CD4-positive, alpha-beta T cell treated with Interleukin-4 for 1 hour (primary cell): ENCODE measurements at regions not wholly inside any gene's neighbourhood (a gene's known extent, or its start where the extent isn't known, plus 50 kb on each side); places are given as distances from the start of the nearest gene placed in this dataset.
"Not testable (repeated sequence)": the region's sequence is repeated elsewhere in the genome, so short reads cannot be mapped to it uniquely, and the experiment has no call there.

Source experiments
- DNase-seq, 2 donors: peaks; one replicate each; pipeline ENCODE4 v3.0.0-alpha.2; 2020 to 2022

DNA sequence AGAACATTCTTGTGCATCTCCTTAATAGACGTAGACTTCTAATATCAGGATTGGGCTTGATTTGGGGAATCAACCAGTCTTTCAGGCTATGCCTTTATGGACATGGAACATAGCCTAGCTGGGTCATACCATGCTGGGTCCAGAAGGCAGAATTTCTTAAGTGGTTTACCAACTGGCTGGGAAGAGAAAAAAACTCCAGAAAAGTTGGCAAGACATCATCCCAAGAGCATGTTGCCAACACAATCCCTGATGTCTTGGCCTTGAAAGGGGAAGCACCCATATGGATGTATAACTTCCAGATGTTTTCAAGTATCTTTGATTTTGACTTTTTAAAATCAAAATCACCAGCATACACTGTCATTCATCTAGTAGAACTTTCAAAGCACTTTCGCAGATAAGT lies 138.0 kb upstream of the FGF13 start:
- no peak for DNase-seq

DNA sequence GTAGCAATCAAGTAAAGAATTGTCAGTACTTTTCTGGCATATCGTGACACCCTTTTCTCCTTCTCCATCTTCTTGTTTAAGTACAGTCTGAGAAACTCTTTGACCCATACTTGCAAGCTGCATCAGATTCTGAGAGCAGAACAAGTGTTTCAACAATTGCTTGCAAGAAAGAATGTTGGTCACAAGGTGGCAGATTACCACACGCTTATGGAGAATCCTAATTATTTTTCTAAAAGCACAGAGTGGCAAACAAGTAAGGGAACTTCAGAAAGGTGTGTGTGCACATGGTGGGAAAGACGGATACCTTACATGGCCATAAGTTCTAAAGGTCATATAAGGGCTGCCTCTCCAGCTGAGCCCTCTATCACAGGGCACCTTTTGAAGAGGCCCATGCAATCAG lies 136.4 kb upstream of the FGF13 start:
- no peak for DNase-seq

DNA sequence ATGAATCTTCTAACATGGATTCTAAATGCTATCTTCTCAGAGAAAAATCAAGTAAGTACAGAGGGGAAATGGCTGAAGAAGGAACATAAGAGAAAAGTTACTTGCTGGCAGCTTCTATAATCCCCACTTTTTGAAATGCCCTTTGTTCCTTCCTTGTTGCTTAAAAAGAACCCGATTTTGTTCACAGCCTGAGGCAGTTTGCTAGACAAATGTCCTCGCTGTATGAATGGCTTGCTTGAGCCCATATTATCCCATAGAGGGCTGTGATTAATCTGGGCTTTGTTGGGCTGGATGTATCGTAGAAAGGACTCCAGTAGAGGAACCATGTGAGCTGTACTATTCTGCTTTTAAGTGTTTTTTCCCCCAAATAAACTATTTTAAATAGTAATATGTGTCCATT lies 134.3 kb upstream of the FGF13 start:
- no peak for DNase-seq

DNA sequence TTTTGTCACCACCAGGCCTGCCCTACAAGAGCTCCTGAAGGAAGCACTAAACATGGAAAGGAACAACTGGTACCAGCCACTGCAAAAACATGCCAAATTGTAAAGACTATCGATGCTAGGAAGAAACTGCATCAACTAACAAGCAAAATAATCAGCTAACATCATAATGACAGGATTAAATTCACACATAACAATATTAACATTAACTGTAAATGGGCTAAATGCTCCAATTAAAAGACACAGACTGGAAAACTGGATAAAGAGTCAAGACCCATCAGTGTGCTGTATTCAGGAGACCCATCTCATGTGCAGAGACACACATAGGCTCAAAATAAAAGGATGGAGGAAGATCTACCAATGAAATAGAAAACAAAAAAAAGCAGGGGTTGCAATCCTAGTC lies 95.9 kb upstream of the FGF13 start:
- DNase-seq: not testable (repeated sequence)

DNA sequence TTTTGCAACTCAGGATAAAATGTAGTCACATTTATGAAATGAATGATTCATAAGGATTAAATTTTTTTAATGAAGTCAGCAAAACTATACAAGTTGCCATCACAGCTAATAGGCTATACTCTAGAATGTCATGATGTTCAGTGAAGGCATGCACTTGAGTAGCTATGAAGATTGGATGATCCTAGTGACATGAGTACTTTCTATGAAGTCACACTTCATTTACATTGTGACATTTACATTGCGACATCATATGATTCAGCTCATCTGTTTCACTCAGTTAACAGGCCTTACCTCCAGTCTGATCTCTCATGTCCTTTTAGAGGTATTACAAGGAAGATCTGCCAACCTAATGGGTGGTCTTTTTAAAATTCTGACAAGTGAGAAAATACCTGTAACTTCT lies 82.7 kb upstream of the FGF13 start:
- no peak for DNase-seq

DNA sequence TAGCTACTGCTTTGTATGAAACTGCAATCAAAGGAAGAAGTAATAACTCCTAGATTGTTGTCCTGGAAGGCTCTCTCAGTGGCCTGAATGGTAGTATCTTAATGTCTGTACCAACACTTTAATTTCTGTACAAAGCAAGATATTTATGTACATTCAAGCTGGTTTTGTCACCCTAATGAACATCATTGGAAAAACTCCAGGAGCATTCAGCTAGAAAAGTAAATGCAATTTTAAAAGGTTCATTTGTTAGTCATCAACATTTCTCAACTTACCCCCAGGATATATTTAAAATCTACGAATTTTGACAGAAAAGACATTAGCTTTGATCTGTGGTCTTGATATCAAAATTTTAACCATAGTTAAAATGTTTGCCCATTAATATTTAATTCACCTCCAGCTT lies 80.0 kb upstream of the FGF13 start:
- DNase-seq: no peak

DNA sequence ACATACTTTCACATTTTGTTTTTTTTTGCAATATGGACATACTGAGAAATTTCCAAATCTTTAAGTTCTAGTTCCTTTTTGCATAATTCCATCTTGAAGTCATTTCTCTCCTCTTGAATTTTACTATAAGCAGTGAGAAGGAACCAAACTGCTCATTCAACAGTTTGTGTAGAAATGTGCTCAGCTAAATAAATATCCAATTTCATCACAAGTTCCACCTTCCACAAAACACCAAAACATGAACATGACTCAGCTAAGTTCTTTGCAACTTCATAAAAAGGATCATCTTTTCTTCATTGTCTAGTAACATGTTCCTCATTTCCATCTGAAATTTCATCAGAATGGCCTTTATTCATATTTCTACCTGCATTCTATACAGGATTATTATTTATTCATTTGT lies 77.3 kb upstream of the FGF13 start:
- no peak for DNase-seq

DNA sequence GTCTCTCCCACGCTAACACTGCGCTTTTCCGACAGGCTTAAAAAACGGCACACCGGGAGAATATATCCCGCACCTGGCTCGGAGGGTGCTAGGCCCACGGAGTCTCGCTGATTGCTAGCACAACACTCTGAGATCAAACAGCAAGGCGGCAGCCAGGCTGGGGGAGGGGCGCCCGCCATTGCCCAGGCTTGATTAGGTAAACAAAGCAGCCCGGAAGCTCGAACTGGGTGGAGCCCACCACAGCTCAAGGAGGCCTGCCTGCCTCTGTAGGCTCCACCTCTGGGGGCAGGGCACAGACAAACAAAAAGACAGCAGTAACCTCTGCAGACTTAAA lies 67.0 kb upstream of the FGF13 start:
- not testable (repeated sequence) for DNase-seq

DNA sequence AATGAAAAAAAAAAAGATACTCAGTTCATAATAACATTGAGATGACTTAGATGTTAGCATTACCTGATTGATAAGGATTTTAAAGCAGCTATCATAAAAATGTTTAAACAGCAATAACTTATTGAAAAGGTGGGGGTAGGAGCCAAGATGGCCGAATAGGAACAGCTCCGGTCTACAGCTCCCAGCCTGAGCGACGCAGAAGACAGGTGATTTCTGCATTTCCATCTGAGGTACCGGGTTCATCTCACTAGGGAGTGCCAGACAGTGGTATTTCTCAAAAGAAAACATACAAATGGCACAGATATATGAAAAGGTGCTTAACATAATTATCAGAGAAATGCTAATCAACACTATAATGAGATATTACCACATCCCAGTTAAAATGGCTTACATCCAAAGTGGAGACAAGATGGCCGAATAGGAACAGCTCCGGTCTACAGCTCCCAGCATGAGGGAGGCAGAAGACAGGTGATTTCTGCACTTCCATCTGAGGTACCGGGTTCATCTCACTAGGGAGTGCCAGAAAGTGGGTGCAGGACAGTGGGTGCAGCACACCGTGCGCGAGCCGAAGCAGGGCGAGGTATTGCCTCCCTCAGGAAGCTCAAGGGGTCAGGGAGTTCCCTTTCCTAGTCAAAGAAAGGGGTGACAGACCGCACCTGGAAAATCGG lies 66.5 kb upstream of the FGF13 start:
- DNase-seq: not testable (repeated sequence)

DNA sequence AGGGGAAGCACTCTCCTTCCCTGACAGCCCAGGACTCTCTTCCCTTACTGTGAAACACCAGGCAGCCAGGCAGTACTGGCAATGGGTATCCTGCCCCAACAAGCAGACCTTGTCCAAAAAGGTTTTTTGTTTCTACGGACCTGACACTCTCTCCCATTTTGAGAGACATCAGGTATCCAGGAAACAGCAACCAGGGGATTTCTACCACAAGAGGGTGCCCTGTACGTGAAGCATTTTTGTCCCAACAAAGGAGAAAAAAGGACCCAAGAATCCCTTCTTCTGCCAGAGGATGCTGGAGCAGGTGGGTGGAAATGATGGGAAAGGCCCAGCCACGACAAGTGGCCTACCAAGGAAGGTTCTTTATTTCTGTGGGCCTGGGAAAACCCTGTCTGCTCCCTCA lies 65.7 kb upstream of the FGF13 start:
- DNase-seq: no peak

DNA sequence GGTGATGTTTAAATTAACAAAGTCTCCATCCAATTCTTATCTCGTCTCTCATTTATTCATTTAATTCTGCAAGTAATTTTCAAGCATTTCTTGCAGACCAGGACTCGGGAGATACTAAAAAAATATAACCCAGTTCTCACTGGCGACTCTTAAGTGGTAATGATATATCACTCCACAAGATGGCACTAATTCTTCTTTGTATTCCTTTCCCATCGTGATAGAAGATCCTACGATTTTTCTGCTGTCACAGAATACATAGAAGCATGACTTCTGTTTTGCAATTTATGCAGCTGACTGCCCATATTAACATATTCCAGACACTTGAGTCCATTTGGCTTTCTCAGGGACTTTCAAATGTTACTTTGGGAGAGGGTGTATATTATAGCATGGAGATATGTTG lies 64.0 kb upstream of the FGF13 start:
- DNase-seq: peak in 1 of 2 donors; percentile 0

DNA sequence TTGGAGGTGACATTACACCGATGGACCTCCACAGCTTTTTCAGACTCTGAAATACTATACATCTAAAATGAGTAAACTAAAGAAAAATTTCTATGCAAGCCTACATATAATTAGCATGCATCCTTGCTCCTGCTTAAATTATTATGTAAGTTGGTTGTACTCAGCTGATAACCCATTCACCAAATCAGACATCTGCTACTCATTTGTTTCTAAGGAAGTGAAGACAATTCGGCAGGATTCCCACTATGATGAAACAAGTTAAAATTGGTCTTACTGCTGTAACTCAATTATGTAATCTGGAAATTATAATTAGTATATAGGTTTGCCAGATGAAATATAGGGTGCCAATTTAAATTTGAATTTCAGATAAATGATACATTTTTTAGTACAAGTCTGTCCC lies 59.5 kb upstream of the FGF13 start:
- no peak for DNase-seq

DNA sequence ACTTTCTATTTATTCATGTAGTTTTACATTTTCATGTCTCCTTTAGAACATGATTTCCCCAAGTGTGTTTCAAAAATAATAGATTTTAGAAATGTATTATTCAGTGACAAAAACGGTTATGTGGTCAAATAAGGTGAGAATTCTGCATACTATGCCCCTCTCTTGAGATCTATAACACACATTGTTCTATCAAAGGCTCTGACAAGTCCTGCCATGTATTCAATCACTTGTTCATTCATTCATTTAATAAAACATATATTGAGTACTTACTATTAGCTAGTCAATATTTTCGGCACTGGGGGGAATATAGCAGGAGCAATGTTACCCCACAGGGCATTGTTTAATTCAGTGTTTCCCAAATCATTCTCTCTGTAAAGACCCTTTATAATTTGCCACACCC lies 58.4 kb upstream of the FGF13 start:
- no peak for DNase-seq

DNA sequence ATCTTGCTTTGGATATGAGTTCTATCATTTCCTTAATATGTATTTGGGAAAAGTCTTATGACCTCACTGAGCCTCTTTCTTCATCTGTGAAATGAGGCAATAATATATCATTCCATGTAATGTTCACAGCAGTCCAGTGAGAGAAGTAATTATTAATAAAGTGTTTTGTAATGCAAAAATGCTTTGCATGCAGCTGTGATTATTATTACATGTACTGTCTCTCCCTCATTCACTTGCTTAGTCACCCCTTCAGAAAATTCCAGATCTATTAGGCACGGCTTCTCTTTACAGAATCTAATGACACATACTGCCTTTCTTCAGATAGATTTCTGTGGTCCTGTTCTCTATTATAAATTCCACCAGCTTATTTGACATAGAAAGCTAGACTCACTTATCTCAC lies 53.5 kb upstream of the FGF13 start:
- DNase-seq: no peak

DNA sequence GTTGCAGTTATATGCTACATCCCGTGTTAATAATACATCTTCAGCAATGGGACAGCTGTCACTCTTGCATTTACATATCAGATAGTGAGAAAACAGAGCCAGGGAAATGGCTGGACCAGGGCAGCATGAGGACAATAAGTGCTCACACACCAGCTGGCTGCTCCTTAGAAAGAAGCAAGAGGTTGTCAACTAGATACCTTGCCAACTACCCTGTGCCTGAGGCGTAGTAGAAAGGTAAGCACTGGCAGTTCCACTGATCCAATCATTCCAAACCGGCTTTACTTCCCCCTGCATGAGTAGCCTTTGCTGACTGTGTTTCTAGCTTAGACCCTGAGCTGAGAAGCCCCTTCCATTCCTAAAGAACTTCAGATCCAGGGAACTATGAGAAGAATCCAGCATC lies 52.2 kb upstream of the FGF13 start:
- DNase-seq: no peak

DNA sequence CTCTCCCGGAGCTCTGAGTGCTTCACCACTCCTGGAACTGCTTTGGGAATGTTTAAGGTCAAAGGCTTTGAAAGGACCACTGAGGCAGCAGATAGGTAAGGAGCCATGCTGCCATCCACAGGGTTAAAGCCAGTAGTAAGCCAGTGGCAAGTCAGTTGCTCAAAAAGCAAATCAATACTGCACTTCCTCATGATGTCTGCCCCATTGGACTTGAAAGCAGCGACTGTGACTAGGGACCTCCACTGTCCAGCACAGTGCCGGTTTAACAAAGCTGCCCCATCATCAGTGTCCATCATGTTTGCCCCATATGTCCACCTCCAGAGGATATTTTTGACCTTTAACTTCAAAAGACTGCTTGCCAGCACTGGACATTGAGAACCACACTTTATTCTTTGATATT lies 49.9 kb upstream of the FGF13 start:
- DNase-seq: no peak
